ENCODE measurements at regions not wholly inside any gene's neighbourhood (a gene's known extent, or its start where the extent isn't known, plus 50 kb on each side); places are given as distances from the start of the nearest gene placed in this dataset.

GRCh38 chr2:133690780-133691179 lies 122.5 kb upstream of the NCKAP5 start:
- TF ChIP-seq CTCF (IDR thresholded peaks at IDR 0.05; ENCODE audit: insufficient read depth, low read depth, low read length, missing control alignments): no peak
- DNase-seq (ENCODE audit: low read depth): no peak
- no peak overlapping the region for H3K4me3 ChIP-seq (ENCODE audit: low read depth, low read length)

GRCh38 chr2:133691336-133691735 lies 123.1 kb upstream of the NCKAP5 start:
- H3K4me3 ChIP-seq (ENCODE audit: low read depth, low read length): no peak overlapping the region
- TF ChIP-seq CTCF (IDR thresholded peaks at IDR 0.05; ENCODE audit: insufficient read depth, low read depth, low read length, missing control alignments): no peak
- no peak for DNase-seq (ENCODE audit: low read depth)

- no peak overlapping the region for H3K4me3 ChIP-seq (ENCODE audit: low read depth, low read length)
- no peak for DNase-seq (ENCODE audit: low read depth)
- no peak for TF ChIP-seq CTCF (IDR thresholded peaks at IDR 0.05; ENCODE audit: insufficient read depth, low read depth, low read length, missing control alignments)
Observed at GRCh38 chr2:133705287-133705686, 137.0 kb upstream of the NCKAP5 start.

- H3K4me3 ChIP-seq (ENCODE audit: low read depth, low read length): no peak overlapping the region
- no peak for TF ChIP-seq CTCF (IDR thresholded peaks at IDR 0.05; ENCODE audit: insufficient read depth, low read depth, low read length, missing control alignments)
- no peak for DNase-seq (ENCODE audit: low read depth)
Observed at GRCh38 chr2:133710613-133711012, 142.3 kb upstream of the NCKAP5 start.

- no peak overlapping the region for H3K4me3 ChIP-seq (ENCODE audit: low read depth, low read length)
- TF ChIP-seq CTCF (IDR thresholded peaks at IDR 0.05; ENCODE audit: insufficient read depth, low read depth, low read length, missing control alignments): no peak
- no peak for DNase-seq (ENCODE audit: low read depth)
Observed at GRCh38 chr2:133711201-133711600, 142.9 kb upstream of the NCKAP5 start.

GRCh38 chr2:133711806-133712205 lies 143.5 kb upstream of the NCKAP5 start:
- H3K4me3 ChIP-seq (ENCODE audit: low read depth, low read length): no peak overlapping the region
- no peak for DNase-seq (ENCODE audit: low read depth)
- TF ChIP-seq CTCF (IDR thresholded peaks at IDR 0.05; ENCODE audit: insufficient read depth, low read depth, low read length, missing control alignments): no peak

GRCh38 chr2:133712369-133712768 lies 144.1 kb upstream of the NCKAP5 start:
- no peak for DNase-seq (ENCODE audit: low read depth)
- TF ChIP-seq CTCF (IDR thresholded peaks at IDR 0.05; ENCODE audit: insufficient read depth, low read depth, low read length, missing control alignments): no peak
- no peak overlapping the region for H3K4me3 ChIP-seq (ENCODE audit: low read depth, low read length)

Data from GM12865 (cell line).